ENCODE measurements at regions not wholly inside any gene's neighbourhood (a gene's known extent, or its start where the extent isn't known, plus 50 kb on each side); places are given as distances from the start of the nearest gene placed in this dataset.

- TF ChIP-seq, protein P1, sequence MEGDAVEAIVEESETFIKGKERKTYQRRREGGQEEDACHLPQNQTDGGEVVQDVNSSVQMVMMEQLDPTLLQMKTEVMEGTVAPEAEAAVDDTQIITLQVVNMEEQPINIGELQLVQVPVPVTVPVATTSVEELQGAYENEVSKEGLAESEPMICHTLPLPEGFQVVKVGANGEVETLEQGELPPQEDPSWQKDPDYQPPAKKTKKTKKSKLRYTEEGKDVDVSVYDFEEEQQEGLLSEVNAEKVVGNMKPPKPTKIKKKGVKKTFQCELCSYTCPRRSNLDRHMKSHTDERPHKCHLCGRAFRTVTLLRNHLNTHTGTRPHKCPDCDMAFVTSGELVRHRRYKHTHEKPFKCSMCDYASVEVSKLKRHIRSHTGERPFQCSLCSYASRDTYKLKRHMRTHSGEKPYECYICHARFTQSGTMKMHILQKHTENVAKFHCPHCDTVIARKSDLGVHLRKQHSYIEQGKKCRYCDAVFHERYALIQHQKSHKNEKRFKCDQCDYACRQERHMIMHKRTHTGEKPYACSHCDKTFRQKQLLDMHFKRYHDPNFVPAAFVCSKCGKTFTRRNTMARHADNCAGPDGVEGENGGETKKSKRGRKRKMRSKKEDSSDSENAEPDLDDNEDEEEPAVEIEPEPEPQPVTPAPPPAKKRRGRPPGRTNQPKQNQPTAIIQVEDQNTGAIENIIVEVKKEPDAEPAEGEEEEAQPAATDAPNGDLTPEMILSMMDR (IDR thresholded peaks at IDR 0.05; ENCODE audit: low read depth, low read length) = no peak
- no peak for TF ChIP-seq EZH2phosphoT487 (IDR thresholded peaks at IDR 0.05; ENCODE audit: low read depth)
These were observed 151.5 kb upstream of the PKDCC start for GRCh38 chr2:41896186-41896846.
